Breast epithelium (tissue), 3 donors: ENCODE measurements at regions not wholly inside any gene's neighbourhood (a gene's known extent, or its start where the extent isn't known, plus 50 kb on each side); places are given as distances from the start of the nearest gene placed in this dataset.

Experiments used
- POLR2AphosphoS5 ChIP-seq, 3 donors: sonication (generic); formaldehyde crosslinking; IDR thresholded peaks; one replicate each; pipeline ENCODE4 v1.6.1; 2017; ENCODE audit warnings: antibody characterized with exemption in 3 of 3
- TF ChIP-seq, protein P1 (sequence below), 3 donors: fragments of 450-650 bp; IDR thresholded peaks; one replicate each; pipeline ENCODE4 v1.5.1; 2016 to 2017; ENCODE audit warnings: antibody characterized with exemption in 3 of 3, mild to moderate bottlenecking in 3 of 3, moderate library complexity in 3 of 3

DNA sequence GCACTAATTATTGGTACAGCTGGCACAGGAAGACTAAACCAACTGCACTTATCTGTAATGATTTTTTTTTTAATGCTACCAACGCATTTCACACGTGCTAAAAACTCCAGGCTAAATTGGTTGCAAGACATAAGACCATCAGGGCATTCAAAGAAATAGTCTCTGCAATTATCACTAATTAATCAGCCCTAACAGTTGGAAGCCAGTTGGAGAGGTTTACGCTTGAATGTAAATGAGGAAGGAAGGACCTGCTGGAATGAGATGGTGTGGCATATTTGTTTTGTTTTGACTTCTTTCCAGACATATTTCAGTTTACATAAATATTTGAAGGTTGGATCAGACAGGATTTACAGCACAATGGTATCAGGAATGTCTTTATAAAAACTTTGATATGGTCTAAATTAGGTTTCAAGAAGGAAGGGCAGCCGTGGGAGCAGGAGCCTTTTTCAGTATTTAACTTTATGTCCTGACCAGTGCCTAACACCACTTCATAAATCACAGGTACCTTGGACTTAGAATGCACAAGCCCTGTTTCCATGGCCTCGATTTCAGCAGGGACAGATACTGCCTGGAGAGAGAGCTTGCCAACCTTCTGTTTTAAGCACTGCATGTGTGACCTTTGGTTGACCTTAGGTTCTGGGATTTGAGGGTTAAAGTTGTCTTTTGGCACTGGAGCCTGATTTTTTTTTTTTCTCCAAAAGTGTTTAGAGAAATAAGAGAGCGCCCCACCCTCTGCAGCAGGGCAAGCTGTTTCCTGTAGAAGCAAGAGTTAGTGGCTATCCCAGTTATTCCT is 199.8 kb upstream of the MAP3K1 start:
- TF ChIP-seq, protein P1, sequence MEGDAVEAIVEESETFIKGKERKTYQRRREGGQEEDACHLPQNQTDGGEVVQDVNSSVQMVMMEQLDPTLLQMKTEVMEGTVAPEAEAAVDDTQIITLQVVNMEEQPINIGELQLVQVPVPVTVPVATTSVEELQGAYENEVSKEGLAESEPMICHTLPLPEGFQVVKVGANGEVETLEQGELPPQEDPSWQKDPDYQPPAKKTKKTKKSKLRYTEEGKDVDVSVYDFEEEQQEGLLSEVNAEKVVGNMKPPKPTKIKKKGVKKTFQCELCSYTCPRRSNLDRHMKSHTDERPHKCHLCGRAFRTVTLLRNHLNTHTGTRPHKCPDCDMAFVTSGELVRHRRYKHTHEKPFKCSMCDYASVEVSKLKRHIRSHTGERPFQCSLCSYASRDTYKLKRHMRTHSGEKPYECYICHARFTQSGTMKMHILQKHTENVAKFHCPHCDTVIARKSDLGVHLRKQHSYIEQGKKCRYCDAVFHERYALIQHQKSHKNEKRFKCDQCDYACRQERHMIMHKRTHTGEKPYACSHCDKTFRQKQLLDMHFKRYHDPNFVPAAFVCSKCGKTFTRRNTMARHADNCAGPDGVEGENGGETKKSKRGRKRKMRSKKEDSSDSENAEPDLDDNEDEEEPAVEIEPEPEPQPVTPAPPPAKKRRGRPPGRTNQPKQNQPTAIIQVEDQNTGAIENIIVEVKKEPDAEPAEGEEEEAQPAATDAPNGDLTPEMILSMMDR (IDR thresholded peaks at IDR 0.05): no peak
- TF ChIP-seq POLR2AphosphoS5 (IDR thresholded peaks at IDR 0.05): no peak
